ENCODE measurements at regions not wholly inside any gene's neighbourhood (a gene's known extent, or its start where the extent isn't known, plus 50 kb on each side); places are given as distances from the start of the nearest gene placed in this dataset.

DNA sequence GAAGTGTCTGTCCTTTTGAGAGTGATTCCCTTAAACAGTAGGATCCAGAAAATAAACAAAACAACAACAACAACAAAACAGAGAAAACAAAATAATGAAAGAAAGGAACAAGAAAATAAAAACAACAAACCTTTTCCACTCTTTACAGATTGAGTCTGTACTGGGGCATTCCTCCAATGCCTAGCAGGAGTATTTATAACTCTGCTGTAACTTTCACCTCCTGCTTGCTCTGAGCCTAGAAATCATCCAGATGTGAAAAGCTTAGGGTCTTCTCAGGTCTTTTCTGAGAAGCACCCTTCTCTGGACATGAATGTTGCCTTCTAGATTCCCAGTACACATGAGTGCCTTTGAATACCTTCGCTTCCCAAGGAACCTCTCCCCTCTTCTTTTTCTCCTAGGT is 1239.4 kb downstream of the CNTNAP5 start:
- in situ Hi-C loops (cut with HindIII; ENCODE audit: low sequenced_read_pairs): no loop called here
- TF ChIP-seq, protein P1, sequence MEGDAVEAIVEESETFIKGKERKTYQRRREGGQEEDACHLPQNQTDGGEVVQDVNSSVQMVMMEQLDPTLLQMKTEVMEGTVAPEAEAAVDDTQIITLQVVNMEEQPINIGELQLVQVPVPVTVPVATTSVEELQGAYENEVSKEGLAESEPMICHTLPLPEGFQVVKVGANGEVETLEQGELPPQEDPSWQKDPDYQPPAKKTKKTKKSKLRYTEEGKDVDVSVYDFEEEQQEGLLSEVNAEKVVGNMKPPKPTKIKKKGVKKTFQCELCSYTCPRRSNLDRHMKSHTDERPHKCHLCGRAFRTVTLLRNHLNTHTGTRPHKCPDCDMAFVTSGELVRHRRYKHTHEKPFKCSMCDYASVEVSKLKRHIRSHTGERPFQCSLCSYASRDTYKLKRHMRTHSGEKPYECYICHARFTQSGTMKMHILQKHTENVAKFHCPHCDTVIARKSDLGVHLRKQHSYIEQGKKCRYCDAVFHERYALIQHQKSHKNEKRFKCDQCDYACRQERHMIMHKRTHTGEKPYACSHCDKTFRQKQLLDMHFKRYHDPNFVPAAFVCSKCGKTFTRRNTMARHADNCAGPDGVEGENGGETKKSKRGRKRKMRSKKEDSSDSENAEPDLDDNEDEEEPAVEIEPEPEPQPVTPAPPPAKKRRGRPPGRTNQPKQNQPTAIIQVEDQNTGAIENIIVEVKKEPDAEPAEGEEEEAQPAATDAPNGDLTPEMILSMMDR (IDR thresholded peaks at IDR 0.05; ENCODE audit: low read depth, low read length): no peak
- no peak for DNase-seq (ENCODE audit: low read depth, low spot score)
- no peak overlapping the region for H3K4me3 ChIP-seq (ENCODE audit: low read depth, low read length)

GRCh38 chr2:125267683-125268082 is 1242.6 kb downstream of the CNTNAP5 start:
- in situ Hi-C loops (cut with HindIII; ENCODE audit: low sequenced_read_pairs): no loop called here
- no peak overlapping the region for H3K4me3 ChIP-seq (ENCODE audit: low read depth, low read length)
- TF ChIP-seq, protein P1 (IDR thresholded peaks at IDR 0.05; ENCODE audit: low read depth, low read length): no peak
- DNase-seq (ENCODE audit: low read depth, low spot score): no peak

GRCh38 chr2:125272651-125273050 is 1247.6 kb downstream of the CNTNAP5 start:
- in situ Hi-C loops (cut with HindIII; ENCODE audit: low sequenced_read_pairs): no loop called here
- TF ChIP-seq, protein P1 (IDR thresholded peaks at IDR 0.05; ENCODE audit: low read depth, low read length): no peak
- H3K4me3 ChIP-seq (ENCODE audit: low read depth, low read length): no peak overlapping the region
- DNase-seq (ENCODE audit: low read depth, low spot score): no peak

DNA sequence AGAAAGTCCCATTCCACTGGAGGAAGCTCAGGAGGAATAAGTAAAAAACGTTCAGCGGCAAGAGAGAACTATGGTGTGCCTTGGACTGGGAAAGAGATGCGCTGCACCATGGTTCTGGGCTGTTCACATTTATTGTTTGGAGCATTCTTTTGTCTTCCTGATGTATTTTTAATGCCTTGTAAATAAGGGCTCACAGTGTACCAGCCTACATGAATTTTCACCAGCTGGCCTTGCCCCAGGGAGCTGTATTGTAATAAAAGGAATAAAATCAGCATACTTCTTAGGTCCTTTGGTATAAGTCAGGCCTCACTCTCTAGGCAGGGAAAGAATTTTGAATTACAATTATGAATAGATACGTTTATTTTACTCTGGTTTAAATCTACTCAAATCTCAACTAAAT is 1249.6 kb downstream of the CNTNAP5 start:
- no peak for DNase-seq (ENCODE audit: low read depth, low spot score)
- H3K4me3 ChIP-seq (ENCODE audit: low read depth, low read length): no peak overlapping the region
- in situ Hi-C loops (cut with HindIII; ENCODE audit: low sequenced_read_pairs): no loop called here
- TF ChIP-seq, protein P1 (IDR thresholded peaks at IDR 0.05; ENCODE audit: low read depth, low read length): no peak

DNA sequence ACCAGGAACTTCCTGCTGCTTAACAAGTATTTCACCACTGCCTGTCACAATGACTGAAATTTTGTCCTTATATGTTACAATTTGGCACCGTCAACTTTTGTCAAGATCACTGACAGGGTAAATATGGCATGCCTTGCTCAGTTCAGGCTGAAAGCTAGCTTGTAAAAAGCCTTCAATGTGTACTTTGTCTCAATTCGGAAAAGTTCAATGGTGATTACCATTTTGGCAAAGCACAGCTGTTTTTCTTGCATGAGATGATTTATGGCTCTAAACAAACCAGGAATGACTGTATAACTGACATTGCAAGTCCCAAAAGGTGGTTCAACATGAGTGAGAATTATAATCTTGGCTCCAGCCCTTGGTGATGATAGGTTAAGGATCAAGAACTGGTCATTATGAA is 1255.2 kb downstream of the CNTNAP5 start:
- H3K4me3 ChIP-seq (ENCODE audit: low read depth, low read length): no peak overlapping the region
- no peak for DNase-seq (ENCODE audit: low read depth, low spot score)
- TF ChIP-seq, protein P1 (IDR thresholded peaks at IDR 0.05; ENCODE audit: low read depth, low read length): no peak
- in situ Hi-C loops (cut with HindIII; ENCODE audit: low sequenced_read_pairs): no loop called here

DNA sequence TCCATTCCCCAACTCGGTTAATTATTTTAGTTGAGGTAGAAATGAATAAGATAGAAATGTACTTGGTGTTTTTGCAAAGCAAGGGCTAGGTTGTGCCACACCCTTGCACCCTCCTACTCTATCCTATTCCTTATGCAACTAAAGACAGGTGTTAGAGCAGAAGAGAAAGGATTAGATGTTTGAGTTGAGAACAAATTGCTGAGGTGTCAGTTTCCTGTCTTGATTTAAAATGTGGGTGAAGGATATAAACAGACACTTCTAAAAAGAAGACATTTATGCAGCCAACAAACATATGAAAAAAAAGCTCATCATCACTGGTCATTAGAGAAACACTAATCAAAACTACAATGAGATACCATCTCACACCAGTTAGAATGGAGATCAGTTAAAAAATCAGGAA is 1256.2 kb downstream of the CNTNAP5 start:
- no peak for DNase-seq (ENCODE audit: low read depth, low spot score)
- TF ChIP-seq, protein P1 (IDR thresholded peaks at IDR 0.05; ENCODE audit: low read depth, low read length): no peak
- in situ Hi-C loops (cut with HindIII; ENCODE audit: low sequenced_read_pairs): no loop called here
- no peak overlapping the region for H3K4me3 ChIP-seq (ENCODE audit: low read depth, low read length)

DNA sequence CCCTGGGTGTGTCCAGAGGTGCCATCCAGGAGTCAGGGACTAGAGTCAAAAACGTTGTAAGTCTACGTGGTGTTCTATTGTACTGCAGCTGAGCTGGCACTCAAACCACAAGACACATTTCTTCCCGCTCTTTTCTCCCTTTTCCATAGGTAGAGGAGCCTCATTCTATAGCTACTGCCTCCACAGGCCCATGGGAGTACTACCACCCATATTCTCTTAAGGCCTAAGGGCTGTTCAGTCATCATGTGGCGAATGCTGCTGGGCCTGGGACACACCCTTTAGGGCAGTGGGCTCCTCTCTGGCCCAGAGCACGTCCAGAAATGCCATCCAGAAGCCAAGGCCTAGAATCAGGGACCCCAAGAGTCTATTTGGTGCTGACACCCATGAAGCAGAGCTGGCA is 1271.7 kb downstream of the CNTNAP5 start:
- no peak overlapping the region for H3K4me3 ChIP-seq (ENCODE audit: low read depth, low read length)
- DNase-seq (ENCODE audit: low read depth, low spot score): no peak
- in situ Hi-C loops (cut with HindIII; ENCODE audit: low sequenced_read_pairs): no loop called here
- TF ChIP-seq, protein P1 (IDR thresholded peaks at IDR 0.05; ENCODE audit: low read depth, low read length): no peak

Measured in astrocyte of the spinal cord (primary cell).